NCI-H524 treated with DMSO at 0.1 percent for 48 hours (cell line): ENCODE measurements at regions not wholly inside any gene's neighbourhood (a gene's known extent, or its start where the extent isn't known, plus 50 kb on each side); places are given as distances from the start of the nearest gene placed in this dataset.

ENCODE experiments used
- DNase-seq: peaks from one replicate; lab custom pipeline; 2025; lab: John Stamatoyannopoulos, UW

GRCh38 chr13:105974380-105974779, 561.1 kb downstream of the EFNB2 start:
- DNase-seq = no peak

GRCh38 chr13:105972811-105973590, 562.5 kb downstream of the EFNB2 start:
- DNase-seq = no peak

GRCh38 chr13:105972306-105972721, 563.1 kb downstream of the EFNB2 start:
- no peak for DNase-seq

GRCh38 chr13:105971738-105972137, 563.7 kb downstream of the EFNB2 start:
- DNase-seq = no peak

GRCh38 chr13:105971312-105971711, 564.1 kb downstream of the EFNB2 start:
- no peak for DNase-seq

- DNase-seq = no peak
Observed at GRCh38 chr13:105969761-105970160, 565.7 kb downstream of the EFNB2 start.

- DNase-seq = no peak
Observed at GRCh38 chr13:105965910-105966309, 569.6 kb downstream of the EFNB2 start.

- DNase-seq = no peak
Observed at GRCh38 chr13:105962080-105962479, 573.4 kb downstream of the EFNB2 start.

GRCh38 chr13:105961438-105961837, 574.0 kb downstream of the EFNB2 start:
- DNase-seq = no peak

- no peak for DNase-seq
Observed at GRCh38 chr13:105960326-105960725, 575.1 kb downstream of the EFNB2 start.

- DNase-seq = no peak
Observed at GRCh38 chr13:105959876-105960275, 575.6 kb downstream of the EFNB2 start.

- DNase-seq = no peak
Observed at GRCh38 chr13:105957769-105958438, 577.6 kb downstream of the EFNB2 start.

- DNase-seq = no peak
Observed at GRCh38 chr13:105956921-105957320, 578.5 kb downstream of the EFNB2 start.

GRCh38 chr13:105952973-105953290, 582.5 kb downstream of the EFNB2 start:
- no peak for DNase-seq

- DNase-seq = no peak
Observed at GRCh38 chr13:105952233-105952972, 583.1 kb downstream of the EFNB2 start.

GRCh38 chr13:105948143-105948542, 587.3 kb downstream of the EFNB2 start:
- DNase-seq = no peak

GRCh38 chr13:105940882-105941281, 594.6 kb downstream of the EFNB2 start:
- DNase-seq = no peak

GRCh38 chr13:105937451-105937850, 598.0 kb downstream of the EFNB2 start:
- DNase-seq = no peak

- no peak for DNase-seq
Observed at GRCh38 chr13:105936816-105937215, 598.6 kb downstream of the EFNB2 start.

GRCh38 chr13:105929505-105929904, 606.0 kb downstream of the EFNB2 start:
- no peak for DNase-seq

GRCh38 chr13:105928901-105929300, 606.6 kb downstream of the EFNB2 start:
- no peak for DNase-seq

- DNase-seq = no peak
Observed at GRCh38 chr13:105928048-105928447, 607.4 kb downstream of the EFNB2 start.

GRCh38 chr13:105925496-105925895, 610.0 kb downstream of the EFNB2 start:
- peak; percentile 79 for DNase-seq
